Right cardiac atrium (tissue), 5 donors: ENCODE measurements at regions not wholly inside any gene's neighbourhood (a gene's known extent, or its start where the extent isn't known, plus 50 kb on each side); places are given as distances from the start of the nearest gene placed in this dataset.

Experiments
- ATAC-seq, 2 donors: fragments of 200-7000 bp; cut with Tn5 transposase; one replicate each; pipeline versions ENCODE4 v1.8.0 to v1.9.1; 2020; ENCODE audit warnings: moderate library complexity in 2 of 2, mild to moderate bottlenecking in 1 of 2
- DNase-seq, 3 donors: peaks; one replicate each; pipeline ENCODE4 v3.0.0-alpha.2; 2020
- H3K27ac ChIP-seq: one replicate; pipeline ENCODE4 v1.5.1; 2013; ENCODE audit warnings: mild to moderate bottlenecking, low read length, control low read depth, moderate library complexity
- H3K27me3 ChIP-seq: one replicate; pipeline ENCODE4 v1.6.1; 2013; ENCODE audit not compliant: control insufficient read depth, insufficient read depth
- H3K4me1 ChIP-seq: one replicate; pipeline ENCODE4 v1.6.1; 2013; ENCODE audit warnings: low read length; ENCODE audit not compliant: control insufficient read depth, insufficient read depth
- H3K4me3 ChIP-seq: one replicate; pipeline ENCODE4 v1.5.1; 2013; ENCODE audit warnings: low read length, control low read depth
- H3K9me3 ChIP-seq: one replicate; pipeline ENCODE4 v1.6.1; 2013; ENCODE audit warnings: low read length; ENCODE audit not compliant: control insufficient read depth
- WGBS: extraction: QIAGEN DNeasy Blood & Tissue Kit; methylation state at CpG from one replicate; pipeline ENCODE4 v1.1.7; 2013; 5-methylcytosine and 5-hydroxymethylcytosine counted together
- intact Hi-C, 4 donors: fragments of 100-400 bp; cut with DNase I; formaldehyde crosslinking; loops; one replicate each; pipeline versions ENCODE4 v1.11.0 to v1.14.0; 2022 to 2023
- donor health status: healthy with polysubstance abuse.
- donor health status: DM: no; HTN: yes; CAD: no.
- donor health status: DM: no; HTN: no; CAD: no.
- donor health status: DM: no; HTN: yes; CAD: no; lungs with severe emphysema.
- donor health status: DM: yes; HTN: yes; CAD: no.

- no peak for ATAC-seq
- no peak overlapping the region for H3K4me3 ChIP-seq
- DNase-seq: no peak
- intact Hi-C loops: no loop called here
- H3K9me3 ChIP-seq: no peaks in the 10 kb centered on the region
- H3K27ac ChIP-seq: no peak overlapping the region
- WGBS: 81% methylated on average over 3 of the region's 3 CpGs
- no peaks in the 10 kb centered on the region for H3K27me3 ChIP-seq
- no peaks in the 10 kb centered on the region for H3K4me1 ChIP-seq
Measured at GRCh38 chr13:82291852-82292251, 1590.4 kb downstream of the SLITRK1 start.

- 83% methylated on average over 6 of the region's 6 CpGs for WGBS
- H3K27me3 ChIP-seq: no peaks in the 10 kb centered on the region
- no peak for ATAC-seq
- no peaks in the 10 kb centered on the region for H3K4me1 ChIP-seq
- H3K27ac ChIP-seq: no peak overlapping the region
- no peaks in the 10 kb centered on the region for H3K9me3 ChIP-seq
- H3K4me3 ChIP-seq: no peak overlapping the region
- intact Hi-C loops: no loop called here
- no peak for DNase-seq
Measured at GRCh38 chr13:82275644-82276043, 1606.6 kb downstream of the SLITRK1 start.

- DNase-seq (no peak), ATAC-seq (no peak)
- Histone ChIP-seq H3K4me1 (no peaks in the 10 kb centered on the region), H3K27me3 (no peaks in the 10 kb centered on the region), H3K27ac (no peak overlapping the region), H3K4me3 (no peak overlapping the region), H3K9me3 (no peaks in the 10 kb centered on the region)
- intact Hi-C loops: no loop called here
- WGBS: 92% methylated on average over 13 of the region's 13 CpGs
Measured at GRCh38 chr13:82259284-82259683, 1623.0 kb downstream of the SLITRK1 start.

- Histone ChIP-seq H3K9me3 (no peaks in the 10 kb centered on the region), H3K4me3 (no peak overlapping the region), H3K27ac (no peak overlapping the region), H3K4me1 (no peaks in the 10 kb centered on the region), H3K27me3 (no peaks in the 10 kb centered on the region)
- intact Hi-C loops: no loop called here
- no peak for DNase-seq
- WGBS: 92% methylated on average over 56 of the region's 56 CpGs
- peak in 1 of 2 donors; percentile 11 for ATAC-seq
Measured at GRCh38 chr13:82257790-82258507, 1624.3 kb downstream of the SLITRK1 start.

- Histone ChIP-seq H3K27ac (no peak overlapping the region), H3K4me3 (no peak overlapping the region), H3K4me1 (no peaks in the 10 kb centered on the region), H3K9me3 (no peaks in the 10 kb centered on the region), H3K27me3 (no peaks in the 10 kb centered on the region)
- WGBS: 63% methylated on average over 1 of the region's 1 CpG
- intact Hi-C loops: no loop called here
- DNase-seq (no peak), ATAC-seq (no peak)
Measured at GRCh38 chr13:82248762-82249161, 1633.5 kb downstream of the SLITRK1 start.

- Histone ChIP-seq H3K27ac (no peak overlapping the region), H3K4me3 (no peak overlapping the region), H3K9me3 (no peaks in the 10 kb centered on the region), H3K4me1 (no peaks in the 10 kb centered on the region), H3K27me3 (no peaks in the 10 kb centered on the region)
- 95% methylated on average over 1 of the region's 1 CpG for WGBS
- intact Hi-C loops: no loop called here
- no peak for ATAC-seq
- no peak for DNase-seq
Measured at GRCh38 chr13:82245860-82246259, 1636.4 kb downstream of the SLITRK1 start.

GRCh38 chr13:82224806-82225205 lies 1657.5 kb downstream of the SLITRK1 start:
- DNase-seq: no peak
- WGBS: 80% methylated on average over 3 of the region's 3 CpGs
- Histone ChIP-seq H3K4me3 (no peak overlapping the region), H3K27me3 (no peaks in the 10 kb centered on the region), H3K9me3 (no peaks in the 10 kb centered on the region), H3K27ac (no peak overlapping the region), H3K4me1 (no peaks in the 10 kb centered on the region)
- intact Hi-C loops: no loop called here
- no peak for ATAC-seq

GRCh38 chr13:82221621-82222020 lies 1660.7 kb downstream of the SLITRK1 start:
- intact Hi-C loops: no loop called here
- 81% methylated on average over 4 of the region's 4 CpGs for WGBS
- no peaks in the 10 kb centered on the region for H3K9me3 ChIP-seq

GRCh38 chr13:82220641-82221040 lies 1661.6 kb downstream of the SLITRK1 start:
- H3K27ac ChIP-seq: no peak overlapping the region
- no peak overlapping the region for H3K4me3 ChIP-seq
- 40% methylated on average over 2 of the region's 2 CpGs for WGBS
- no peaks in the 10 kb centered on the region for H3K27me3 ChIP-seq
- intact Hi-C loops: no loop called here
- DNase-seq (no peak), ATAC-seq (no peak)
- H3K4me1 ChIP-seq: no peaks in the 10 kb centered on the region
- no peaks in the 10 kb centered on the region for H3K9me3 ChIP-seq

More at GRCh38 chr13:82221621-82222020, 1660.7 kb downstream of the SLITRK1 start:
- no peak overlapping the region for H3K27ac ChIP-seq
- DNase-seq (no peak), ATAC-seq (no peak)
- H3K4me1 ChIP-seq: no peaks in the 10 kb centered on the region
- no peaks in the 10 kb centered on the region for H3K27me3 ChIP-seq
- H3K4me3 ChIP-seq: no peak overlapping the region

- Histone ChIP-seq H3K4me1 (no peaks in the 10 kb centered on the region), H3K27me3 (no peaks in the 10 kb centered on the region), H3K27ac (no peak overlapping the region), H3K4me3 (no peak overlapping the region), H3K9me3 (no peaks in the 10 kb centered on the region)
- no peak for ATAC-seq
- 56% methylated on average over 1 of the region's 1 CpG for WGBS
- intact Hi-C loops: no loop called here
- no peak for DNase-seq
Measured at GRCh38 chr13:82216165-82216564, 1666.1 kb downstream of the SLITRK1 start.

GRCh38 chr13:82214341-82214740 lies 1667.9 kb downstream of the SLITRK1 start:
- no peaks in the 10 kb centered on the region for H3K9me3 ChIP-seq
- intact Hi-C loops: no loop called here
- H3K27ac ChIP-seq: no peak overlapping the region
- no peak for DNase-seq
- no peaks in the 10 kb centered on the region for H3K27me3 ChIP-seq
- no peak for ATAC-seq
- H3K4me1 ChIP-seq: no peaks in the 10 kb centered on the region
- no peak overlapping the region for H3K4me3 ChIP-seq

GRCh38 chr13:82206241-82206640 lies 1676.0 kb downstream of the SLITRK1 start:
- no peak overlapping the region for H3K27ac ChIP-seq
- intact Hi-C loops: no loop called here
- H3K4me3 ChIP-seq: no peak overlapping the region
- no peaks in the 10 kb centered on the region for H3K9me3 ChIP-seq
- ATAC-seq (no peak), DNase-seq (peak in 1 of 3 donors; percentile 18)
- no peaks in the 10 kb centered on the region for H3K4me1 ChIP-seq
- 84% methylated on average over 6 of the region's 6 CpGs for WGBS
- no peaks in the 10 kb centered on the region for H3K27me3 ChIP-seq
